ENCODE measurements at regions not wholly inside any gene's neighbourhood (a gene's known extent, or its start where the extent isn't known, plus 50 kb on each side); places are given as distances from the start of the nearest gene placed in this dataset.

- TF ChIP-seq, protein P1, sequence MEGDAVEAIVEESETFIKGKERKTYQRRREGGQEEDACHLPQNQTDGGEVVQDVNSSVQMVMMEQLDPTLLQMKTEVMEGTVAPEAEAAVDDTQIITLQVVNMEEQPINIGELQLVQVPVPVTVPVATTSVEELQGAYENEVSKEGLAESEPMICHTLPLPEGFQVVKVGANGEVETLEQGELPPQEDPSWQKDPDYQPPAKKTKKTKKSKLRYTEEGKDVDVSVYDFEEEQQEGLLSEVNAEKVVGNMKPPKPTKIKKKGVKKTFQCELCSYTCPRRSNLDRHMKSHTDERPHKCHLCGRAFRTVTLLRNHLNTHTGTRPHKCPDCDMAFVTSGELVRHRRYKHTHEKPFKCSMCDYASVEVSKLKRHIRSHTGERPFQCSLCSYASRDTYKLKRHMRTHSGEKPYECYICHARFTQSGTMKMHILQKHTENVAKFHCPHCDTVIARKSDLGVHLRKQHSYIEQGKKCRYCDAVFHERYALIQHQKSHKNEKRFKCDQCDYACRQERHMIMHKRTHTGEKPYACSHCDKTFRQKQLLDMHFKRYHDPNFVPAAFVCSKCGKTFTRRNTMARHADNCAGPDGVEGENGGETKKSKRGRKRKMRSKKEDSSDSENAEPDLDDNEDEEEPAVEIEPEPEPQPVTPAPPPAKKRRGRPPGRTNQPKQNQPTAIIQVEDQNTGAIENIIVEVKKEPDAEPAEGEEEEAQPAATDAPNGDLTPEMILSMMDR (IDR thresholded peaks at IDR 0.05; ENCODE audit: poor library complexity, severe bottlenecking): no peak
- no peak for TF ChIP-seq RAD21 (conservative IDR thresholded peaks at IDR 0.05)
- TF ChIP-seq POLR2AphosphoS5 (IDR thresholded peaks at IDR 0.05): no peak
- no peak for TF ChIP-seq EZH2 (IDR thresholded peaks at IDR 0.05; ENCODE audit: borderline replicate concordance, insufficient read depth, low read length, poor library complexity, severe bottlenecking)
- no peak for TF ChIP-seq EP300 (conservative IDR thresholded peaks at IDR 0.05; ENCODE audit: poor library complexity, severe bottlenecking)
- no peak for TF ChIP-seq SMC3 (conservative IDR thresholded peaks at IDR 0.05; ENCODE audit: poor library complexity)
- no peak for TF ChIP-seq TAF1 (IDR thresholded peaks at IDR 0.05; ENCODE audit: low read depth)
Observed at GRCh38 chr18:32596501-32596900, 125.8 kb upstream of the GAREM1 start.

Measured in neural cell (in vitro differentiated cells).